ELR (cell line): ENCODE measurements at regions not wholly inside any gene's neighbourhood (a gene's known extent, or its start where the extent isn't known, plus 50 kb on each side); places are given as distances from the start of the nearest gene placed in this dataset.
A peak's percentile ranks its signal among the peaks of the same experiment; 100 is the strongest.
"Not testable (repeated sequence)": the region's sequence is repeated elsewhere in the genome, so short reads cannot be mapped to it uniquely, and the experiment has no call there.

Experiments
- DNase-seq: peaks from one replicate; pipeline ENCODE4 v3.0.0-alpha.2; 2015; ENCODE audit warnings: low read depth

- peak; percentile 28 for DNase-seq
These were observed 101.4 kb upstream of the IL15 start for GRCh38 chr4:141534985-141535384.

- DNase-seq: no peak
These were observed 98.4 kb upstream of the IL15 start for GRCh38 chr4:141538001-141538400.

- no peak for DNase-seq
These were observed 95.7 kb upstream of the IL15 start for GRCh38 chr4:141540643-141541042.

GRCh38 chr4:141541851-141542250, 94.5 kb upstream of the IL15 start:
- DNase-seq: no peak

- peak; percentile 25 for DNase-seq
These were observed 93.2 kb upstream of the IL15 start for GRCh38 chr4:141543176-141543575.

GRCh38 chr4:141543706-141544105, 92.7 kb upstream of the IL15 start:
- DNase-seq: no peak

GRCh38 chr4:141548791-141549190, 87.6 kb upstream of the IL15 start:
- no peak for DNase-seq

GRCh38 chr4:141560056-141560455, 76.3 kb upstream of the IL15 start:
- no peak for DNase-seq

- DNase-seq: no peak
These were observed 73.7 kb upstream of the IL15 start for GRCh38 chr4:141562649-141563048.

- DNase-seq: peak; percentile 37
These were observed 72.7 kb upstream of the IL15 start for GRCh38 chr4:141563723-141564122.

GRCh38 chr4:141564961-141565360, 71.4 kb upstream of the IL15 start:
- DNase-seq: not testable (repeated sequence)

GRCh38 chr4:141565379-141566089, 70.8 kb upstream of the IL15 start:
- no peak for DNase-seq

GRCh38 chr4:141567326-141567915, 69.0 kb upstream of the IL15 start:
- DNase-seq: no peak

- peak; percentile 68 for DNase-seq
These were observed 67.2 kb upstream of the IL15 start for GRCh38 chr4:141569141-141569540.

GRCh38 chr4:141570290-141570689, 66.1 kb upstream of the IL15 start:
- DNase-seq: no peak

- DNase-seq: peak; percentile 32
These were observed 65.0 kb upstream of the IL15 start for GRCh38 chr4:141571362-141571761.

GRCh38 chr4:141571793-141572192, 64.6 kb upstream of the IL15 start:
- DNase-seq: no peak

GRCh38 chr4:141573678-141574077, 62.7 kb upstream of the IL15 start:
- no peak for DNase-seq

- no peak for DNase-seq
These were observed 60.5 kb upstream of the IL15 start for GRCh38 chr4:141575884-141576283.

GRCh38 chr4:141576585-141577110, 59.7 kb upstream of the IL15 start:
- DNase-seq: no peak

- no peak for DNase-seq
These were observed 57.9 kb upstream of the IL15 start for GRCh38 chr4:141578451-141578850.

GRCh38 chr4:141580523-141580922, 55.9 kb upstream of the IL15 start:
- no peak for DNase-seq
